Activated T-helper 1 cell treated with anti-CD3 and anti-CD28 coated beads, Interleukin-12 subunit alpha, Interleukin-12 subunit beta, Interleukin-2, Interleukin-4 antibody, amounts not matched to agents 30 ng/mL and 10 ng/mL and 1 ng/mL, durations not matched to agents 14 hours and 24 hours and 36 hours (primary cell): ENCODE measurements at regions not wholly inside any gene's neighbourhood (a gene's known extent, or its start where the extent isn't known, plus 50 kb on each side); places are given as distances from the start of the nearest gene placed in this dataset.
"Not testable (repeated sequence)": the region's sequence is repeated elsewhere in the genome, so short reads cannot be mapped to it uniquely, and the experiment has no call there.

Source experiments
- DNase-seq: peaks from one replicate; pipeline ENCODE4 v3.0.0; 2021; ENCODE audit warnings: low spot score
- H3K27ac Mint-ChIP-seq: one replicate; pipeline ENCODE4 v1.8.0; 2021; ENCODE audit warnings: mild to moderate bottlenecking, mixed read lengths
- H3K27me3 Mint-ChIP-seq: one replicate; pipeline ENCODE4 v1.8.0; 2022; ENCODE audit warnings: mild to moderate bottlenecking, moderate library complexity, mixed read lengths; ENCODE audit not compliant: insufficient read depth
- H3K36me3 Mint-ChIP-seq: one replicate; pipeline ENCODE4 v1.8.0; 2021; ENCODE audit warnings: low read depth, mixed read lengths
- H3K4me1 Mint-ChIP-seq: one replicate; pipeline ENCODE4 v1.8.0; 2021; ENCODE audit warnings: low read depth, mixed read lengths
- H3K4me3 Mint-ChIP-seq: one replicate; pipeline ENCODE4 v1.8.0; 2021; ENCODE audit warnings: mild to moderate bottlenecking, moderate library complexity, mixed read lengths
- H3K9me3 Mint-ChIP-seq: one replicate; pipeline ENCODE4 v1.8.0; 2021; ENCODE audit warnings: mixed read lengths
- intact Hi-C: fragments of 100-400 bp; cut with micrococcal nuclease; formaldehyde crosslinking; loops from one replicate; pipeline ENCODE4 v1.15.1; 2024

- H3K27ac Mint-ChIP-seq, result no peak overlapping the region
- no peak overlapping the region for H3K4me3 Mint-ChIP-seq
- peaks cover 7% of the 10 kb centered on the region for H3K27me3 Mint-ChIP-seq
- H3K9me3 Mint-ChIP-seq, result no peaks in the 10 kb centered on the region
- no peak for DNase-seq
- intact Hi-C loops, result no loop called here
- no peaks in the 10 kb centered on the region for H3K36me3 Mint-ChIP-seq
- H3K4me1 Mint-ChIP-seq, result no peaks in the 10 kb centered on the region
Measured at GRCh38 chr6:804771-805170, 111.8 kb upstream of the EXOC2 start.

- Mint-ChIP-seq H3K4me3 (no peak overlapping the region), H3K36me3 (no peaks in the 10 kb centered on the region), H3K27me3 (peaks cover 9% of the 10 kb centered on the region), H3K4me1 (no peaks in the 10 kb centered on the region), H3K9me3 (no peaks in the 10 kb centered on the region), H3K27ac (no peak overlapping the region)
- intact Hi-C loops, result no loop called here
- DNase-seq, result no peak
Measured at GRCh38 chr6:804317-804716, 111.4 kb upstream of the EXOC2 start.

GRCh38 chr6:803191-803977 is 110.4 kb upstream of the EXOC2 start:
- no peaks in the 10 kb centered on the region for H3K36me3 Mint-ChIP-seq
- no peaks in the 10 kb centered on the region for H3K4me1 Mint-ChIP-seq
- no peak overlapping the region for H3K27ac Mint-ChIP-seq
- H3K4me3 Mint-ChIP-seq, result no peak overlapping the region
- DNase-seq, result no peak
- intact Hi-C loops, result no loop called here
- no peaks in the 10 kb centered on the region for H3K9me3 Mint-ChIP-seq
- H3K27me3 Mint-ChIP-seq, result peaks cover 13% of the 10 kb centered on the region

GRCh38 chr6:802701-803100 is 109.8 kb upstream of the EXOC2 start:
- intact Hi-C loops, result no loop called here
- Mint-ChIP-seq H3K4me3 (no peak overlapping the region), H3K36me3 (no peaks in the 10 kb centered on the region), H3K27me3 (peaks cover 20% of the 10 kb centered on the region), H3K4me1 (no peaks in the 10 kb centered on the region), H3K9me3 (no peaks in the 10 kb centered on the region), H3K27ac (no peak overlapping the region)
- no peak for DNase-seq

GRCh38 chr6:802223-802622 is 109.3 kb upstream of the EXOC2 start:
- DNase-seq, H3K27ac Mint-ChIP-seq, H3K9me3 Mint-ChIP-seq, H3K36me3 Mint-ChIP-seq, H3K4me3 Mint-ChIP-seq, H3K4me1 Mint-ChIP-seq, intact Hi-C loops: not testable (repeated sequence)
- peaks cover 25% of the 10 kb centered on the region for H3K27me3 Mint-ChIP-seq

- Mint-ChIP-seq H3K9me3 (no peaks in the 10 kb centered on the region), H3K27ac (no peak overlapping the region), H3K4me3 (no peak overlapping the region), H3K36me3 (no peaks in the 10 kb centered on the region), H3K4me1 (no peaks in the 10 kb centered on the region), H3K27me3 (peaks cover 35% of the 10 kb centered on the region)
- no peak for DNase-seq
- intact Hi-C loops, result loop anchor here (10.0 kb wide), 1 partner anchor 105 kb away; no protein-coding TSS in a partner anchor
Measured at GRCh38 chr6:799769-800168, 106.8 kb upstream of the EXOC2 start.

- no peaks in the 10 kb centered on the region for H3K9me3 Mint-ChIP-seq
Measured at GRCh38 chr6:797479-798077, 104.6 kb upstream of the EXOC2 start.

GRCh38 chr6:795046-795685 is 102.2 kb upstream of the EXOC2 start:
- Mint-ChIP-seq H3K4me3 (no peak overlapping the region), H3K27me3 (peaks cover 50% of the 10 kb centered on the region), H3K36me3 (no peaks in the 10 kb centered on the region), H3K4me1 (no peaks in the 10 kb centered on the region), H3K27ac (no peak overlapping the region), H3K9me3 (peaks cover 3% of the 10 kb centered on the region)
- DNase-seq, result no peak
- intact Hi-C loops, result loop anchor here (10.0 kb wide), 1 partner anchor 110 kb away; no protein-coding TSS in a partner anchor

More at GRCh38 chr6:797479-798077, 104.6 kb upstream of the EXOC2 start:
- no peak overlapping the region for H3K4me3 Mint-ChIP-seq
- no peaks in the 10 kb centered on the region for H3K36me3 Mint-ChIP-seq
- H3K27ac Mint-ChIP-seq, result no peak overlapping the region
- intact Hi-C loops, result loop anchor here (1.0 to 10.0 kb wide), 6 partner anchors 107 to 639 kb away; no protein-coding TSS in a partner anchor
- H3K27me3 Mint-ChIP-seq, result peaks cover 48% of the 10 kb centered on the region
- no peak for DNase-seq
- H3K4me1 Mint-ChIP-seq, result no peaks in the 10 kb centered on the region

GRCh38 chr6:793261-793660 is 100.3 kb upstream of the EXOC2 start:
- no peak for DNase-seq
- Mint-ChIP-seq H3K9me3 (peaks cover 3% of the 10 kb centered on the region), H3K27me3 (peaks cover 45% of the 10 kb centered on the region), H3K27ac (no peak overlapping the region), H3K4me1 (peaks cover 2% of the 10 kb centered on the region), H3K36me3 (no peaks in the 10 kb centered on the region), H3K4me3 (no peak overlapping the region)
- intact Hi-C loops, result loop anchor here (10.0 kb wide), 1 partner anchor 112 kb away; no protein-coding TSS in a partner anchor

GRCh38 chr6:792662-793061 is 99.7 kb upstream of the EXOC2 start:
- H3K9me3 Mint-ChIP-seq, result peaks cover 3% of the 10 kb centered on the region
- no peak overlapping the region for H3K27ac Mint-ChIP-seq
- DNase-seq, result no peak
- peaks cover 2% of the 10 kb centered on the region for H3K36me3 Mint-ChIP-seq
- H3K4me1 Mint-ChIP-seq, result peaks cover 8% of the 10 kb centered on the region
- peaks cover 39% of the 10 kb centered on the region for H3K27me3 Mint-ChIP-seq
- intact Hi-C loops, result loop anchor here (10.0 kb wide), 1 partner anchor 112 kb away; no protein-coding TSS in a partner anchor
- no peak overlapping the region for H3K4me3 Mint-ChIP-seq

GRCh38 chr6:788058-788457 is 95.1 kb upstream of the EXOC2 start:
- H3K4me1 Mint-ChIP-seq, result peaks cover 19% of the 10 kb centered on the region
- H3K4me3 Mint-ChIP-seq, result peak overlapping the region; percentile 43
- peak; percentile 14 for DNase-seq
- peaks cover 2% of the 10 kb centered on the region for H3K36me3 Mint-ChIP-seq
- peak overlapping the region; percentile 75 for H3K27ac Mint-ChIP-seq
- intact Hi-C loops, result no loop called here
- H3K27me3 Mint-ChIP-seq, result peaks cover 9% of the 10 kb centered on the region
- H3K9me3 Mint-ChIP-seq, result peaks cover 3% of the 10 kb centered on the region

GRCh38 chr6:786946-787763 is 94.2 kb upstream of the EXOC2 start:
- H3K4me1 Mint-ChIP-seq, result peaks cover 19% of the 10 kb centered on the region
- H3K27me3 Mint-ChIP-seq, result peaks cover 8% of the 10 kb centered on the region
- H3K4me3 Mint-ChIP-seq, result no peak overlapping the region
- no peak overlapping the region for H3K27ac Mint-ChIP-seq
- no peak for DNase-seq
- intact Hi-C loops, result loop anchor here (1.0 to 2.0 kb wide), 3 partner anchors 65 to 396 kb away; partner anchors contain the start of gene IRF4
- H3K36me3 Mint-ChIP-seq, result peaks cover 2% of the 10 kb centered on the region
- peaks cover 3% of the 10 kb centered on the region for H3K9me3 Mint-ChIP-seq
